ENCODE measurements at regions not wholly inside any gene's neighbourhood (a gene's known extent, or its start where the extent isn't known, plus 50 kb on each side); places are given as distances from the start of the nearest gene placed in this dataset.
"Not testable (repeated sequence)": the region's sequence is repeated elsewhere in the genome, so short reads cannot be mapped to it uniquely, and the experiment has no call there.

GRCh38 chr6:137581019-137581707, 87.0 kb upstream of the OLIG3 start:
- DNase-seq (ENCODE audit: low read depth), result no peak
- TF ChIP-seq, protein P1, sequence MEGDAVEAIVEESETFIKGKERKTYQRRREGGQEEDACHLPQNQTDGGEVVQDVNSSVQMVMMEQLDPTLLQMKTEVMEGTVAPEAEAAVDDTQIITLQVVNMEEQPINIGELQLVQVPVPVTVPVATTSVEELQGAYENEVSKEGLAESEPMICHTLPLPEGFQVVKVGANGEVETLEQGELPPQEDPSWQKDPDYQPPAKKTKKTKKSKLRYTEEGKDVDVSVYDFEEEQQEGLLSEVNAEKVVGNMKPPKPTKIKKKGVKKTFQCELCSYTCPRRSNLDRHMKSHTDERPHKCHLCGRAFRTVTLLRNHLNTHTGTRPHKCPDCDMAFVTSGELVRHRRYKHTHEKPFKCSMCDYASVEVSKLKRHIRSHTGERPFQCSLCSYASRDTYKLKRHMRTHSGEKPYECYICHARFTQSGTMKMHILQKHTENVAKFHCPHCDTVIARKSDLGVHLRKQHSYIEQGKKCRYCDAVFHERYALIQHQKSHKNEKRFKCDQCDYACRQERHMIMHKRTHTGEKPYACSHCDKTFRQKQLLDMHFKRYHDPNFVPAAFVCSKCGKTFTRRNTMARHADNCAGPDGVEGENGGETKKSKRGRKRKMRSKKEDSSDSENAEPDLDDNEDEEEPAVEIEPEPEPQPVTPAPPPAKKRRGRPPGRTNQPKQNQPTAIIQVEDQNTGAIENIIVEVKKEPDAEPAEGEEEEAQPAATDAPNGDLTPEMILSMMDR (IDR thresholded peaks at IDR 0.05; ENCODE audit: control insufficient read depth, insufficient read depth, low read depth, low read length, missing control alignments), result no peak
- H3K4me3 ChIP-seq (ENCODE audit: control insufficient read depth, low read depth, low read length), result no peak overlapping the region

DNA sequence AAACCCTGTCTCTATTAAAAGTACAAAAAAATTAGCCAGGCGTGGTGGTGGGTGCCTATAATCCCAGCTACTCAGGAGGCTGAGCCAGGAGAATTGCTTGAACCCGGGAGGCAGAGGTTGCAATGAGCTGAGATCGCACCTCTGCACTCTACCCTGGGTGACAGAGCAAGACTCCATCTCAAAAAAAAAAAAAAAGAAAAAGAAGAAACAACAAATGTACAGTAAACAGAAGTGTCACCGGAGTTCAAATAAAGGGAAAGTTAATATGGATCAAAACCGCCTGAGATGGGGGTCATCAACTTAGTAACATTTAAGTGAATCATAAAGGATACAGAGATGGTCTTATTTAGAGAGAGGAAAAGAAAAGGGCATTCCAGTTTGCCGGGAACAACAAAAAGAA, 89.3 kb upstream of the OLIG3 start:
- not testable (repeated sequence) for H3K4me3 ChIP-seq (ENCODE audit: control insufficient read depth, low read depth, low read length); DNase-seq (ENCODE audit: low read depth)

DNA sequence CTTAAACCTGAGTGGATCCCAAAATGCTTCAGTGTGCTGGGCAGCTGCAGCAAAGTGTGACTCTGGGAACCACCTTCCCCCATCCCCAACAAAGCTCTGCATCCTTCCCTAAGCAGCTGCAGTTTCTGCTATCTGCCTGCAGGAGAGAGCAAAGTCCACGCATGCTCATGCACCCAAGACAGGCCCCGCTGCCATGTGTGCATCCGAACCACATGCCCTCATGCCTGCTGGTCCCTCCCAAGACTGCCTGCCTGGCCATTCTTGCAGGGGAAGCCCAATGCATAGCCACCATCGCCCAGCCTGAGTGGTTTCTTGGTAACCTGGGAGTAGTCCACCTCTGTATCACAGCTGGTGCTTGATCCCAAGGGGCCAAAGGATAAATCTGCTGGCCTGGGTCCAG, 94.3 kb upstream of the OLIG3 start:
- no peak overlapping the region for H3K4me3 ChIP-seq (ENCODE audit: control insufficient read depth, low read depth, low read length)
- no peak for DNase-seq (ENCODE audit: low read depth)
- TF ChIP-seq, protein P1 (IDR thresholded peaks at IDR 0.05; ENCODE audit: control insufficient read depth, insufficient read depth, low read depth, low read length, missing control alignments), result no peak

DNA sequence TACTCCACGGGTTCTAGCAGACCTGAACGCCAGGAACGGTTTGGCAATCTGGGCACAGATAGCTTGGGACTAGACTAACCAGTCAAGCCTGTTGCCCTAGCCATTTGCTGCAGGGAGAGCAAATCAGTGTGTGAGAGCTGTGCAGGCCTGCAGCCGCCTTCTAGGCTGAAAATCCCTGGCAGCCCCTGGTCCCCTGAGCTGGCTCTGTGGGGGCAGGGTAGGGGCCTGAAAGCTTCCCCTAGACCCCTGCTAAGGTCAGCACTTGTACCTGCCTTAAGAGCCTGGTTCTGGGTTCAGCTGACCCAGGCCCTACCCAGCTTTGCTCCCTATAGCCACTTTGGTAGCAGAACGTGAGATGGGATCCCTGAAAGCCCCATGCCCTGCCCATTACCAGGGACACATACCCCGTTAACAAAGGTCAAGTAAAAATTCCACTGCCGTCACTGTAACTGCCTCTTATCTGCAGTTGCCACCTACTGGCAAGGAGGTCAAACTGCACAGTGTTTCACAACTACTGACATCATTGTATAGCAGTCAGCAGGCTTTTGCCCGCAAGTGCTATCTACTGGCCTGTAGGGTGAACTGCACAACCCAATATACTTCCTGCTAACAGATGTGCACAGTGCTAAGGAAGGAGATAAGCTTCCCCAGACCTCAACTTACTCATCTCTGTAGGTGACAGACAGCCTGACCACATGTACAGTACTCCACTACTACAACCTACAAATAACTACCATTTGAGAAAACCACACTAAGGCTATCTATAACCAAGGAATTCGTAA, 95.1 kb upstream of the OLIG3 start:
- H3K4me3 ChIP-seq (ENCODE audit: control insufficient read depth, low read depth, low read length), result no peak overlapping the region
- TF ChIP-seq, protein P1 (IDR thresholded peaks at IDR 0.05; ENCODE audit: control insufficient read depth, insufficient read depth, low read depth, low read length, missing control alignments), result peak; percentile 42
- DNase-seq (ENCODE audit: low read depth), result peak; percentile 13

DNA sequence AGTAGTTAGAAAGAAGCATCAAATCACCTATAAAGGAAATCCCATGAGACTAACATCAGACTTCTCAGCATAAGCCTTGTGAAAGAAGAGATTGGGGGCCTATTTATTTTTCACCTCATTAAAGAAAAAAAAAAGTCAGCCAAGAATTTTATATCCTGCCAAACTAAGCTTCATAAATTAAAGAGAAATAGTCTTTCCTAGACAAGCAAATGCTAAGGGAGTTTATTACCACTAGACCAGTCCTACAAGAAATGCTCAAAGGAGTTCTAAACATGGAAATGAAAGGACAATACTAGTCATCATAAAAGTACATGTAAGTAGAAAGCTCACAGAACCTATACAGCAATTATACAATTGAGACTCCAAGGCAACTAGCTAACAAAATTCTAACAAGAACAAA, 96.5 kb upstream of the OLIG3 start:
- no peak overlapping the region for H3K4me3 ChIP-seq (ENCODE audit: control insufficient read depth, low read depth, low read length)
- TF ChIP-seq, protein P1 (IDR thresholded peaks at IDR 0.05; ENCODE audit: control insufficient read depth, insufficient read depth, low read depth, low read length, missing control alignments), result no peak
- no peak for DNase-seq (ENCODE audit: low read depth)

DNA sequence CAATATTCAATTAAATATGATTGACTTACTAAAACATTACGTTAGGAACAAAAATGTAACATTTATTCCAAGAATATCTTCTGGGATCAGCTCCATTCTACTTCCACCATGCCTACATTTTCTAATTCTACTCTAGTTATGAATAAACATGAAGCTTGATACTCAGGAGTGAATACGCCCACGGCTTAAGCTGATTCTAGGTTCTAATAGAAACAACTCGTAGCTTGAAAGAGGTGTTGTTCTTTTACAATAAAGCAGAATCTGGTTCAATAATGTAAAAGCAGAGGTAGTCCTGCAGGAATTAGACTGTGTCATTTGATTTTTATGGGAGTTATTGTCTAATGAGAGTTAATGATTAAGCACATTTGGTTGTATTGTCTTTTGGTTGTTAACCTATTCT, 107.3 kb upstream of the OLIG3 start:
- no peak for DNase-seq (ENCODE audit: low read depth)
- no peak overlapping the region for H3K4me3 ChIP-seq (ENCODE audit: control insufficient read depth, low read depth, low read length)
- TF ChIP-seq, protein P1 (IDR thresholded peaks at IDR 0.05; ENCODE audit: control insufficient read depth, insufficient read depth, low read depth, low read length, missing control alignments), result no peak
